ENCODE measurements at regions not wholly inside any gene's neighbourhood (a gene's known extent, or its start where the extent isn't known, plus 50 kb on each side); places are given as distances from the start of the nearest gene placed in this dataset.

DNA sequence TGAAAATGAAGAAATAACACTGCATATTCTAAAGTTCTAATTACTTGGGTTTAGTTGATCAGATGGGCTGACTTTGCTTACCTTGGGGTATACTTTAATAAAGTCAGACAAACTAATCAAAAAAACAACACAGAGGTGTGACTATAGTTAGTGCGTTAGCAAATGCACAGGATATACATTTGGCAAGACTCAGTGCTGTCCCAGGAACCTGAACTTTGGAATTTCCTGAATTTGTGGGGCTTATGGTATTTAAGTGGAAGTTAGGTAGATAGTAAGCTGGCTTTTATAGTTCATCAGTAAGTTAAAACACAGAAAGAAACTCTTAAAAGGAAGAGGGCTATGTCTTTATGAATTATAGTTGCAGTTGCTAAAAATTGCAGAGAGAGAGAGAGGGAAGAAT, 302.6 kb upstream of the DDI1 start:
- TF ChIP-seq GATA2 (IDR thresholded peaks at IDR 0.05; ENCODE audit: low read depth, low read length) (no peak), GATA3 (IDR thresholded peaks at IDR 0.05; ENCODE audit: low read depth, low read length) (no peak)
